GM20431 (cell line): ENCODE measurements at regions not wholly inside any gene's neighbourhood (a gene's known extent, or its start where the extent isn't known, plus 50 kb on each side); places are given as distances from the start of the nearest gene placed in this dataset.
"Not testable (repeated sequence)": the region's sequence is repeated elsewhere in the genome, so short reads cannot be mapped to it uniquely, and the experiment has no call there.

ENCODE experiments used
- in situ Hi-C: fragments of 300-500 bp; cut with MseI, MboI; formaldehyde crosslinking; loops from one replicate; pipeline ENCODE4 v1.15.0; 2020; ENCODE audit warnings: low sequenced_read_pairs; ENCODE audit not compliant: unreplicated experiment

DNA sequence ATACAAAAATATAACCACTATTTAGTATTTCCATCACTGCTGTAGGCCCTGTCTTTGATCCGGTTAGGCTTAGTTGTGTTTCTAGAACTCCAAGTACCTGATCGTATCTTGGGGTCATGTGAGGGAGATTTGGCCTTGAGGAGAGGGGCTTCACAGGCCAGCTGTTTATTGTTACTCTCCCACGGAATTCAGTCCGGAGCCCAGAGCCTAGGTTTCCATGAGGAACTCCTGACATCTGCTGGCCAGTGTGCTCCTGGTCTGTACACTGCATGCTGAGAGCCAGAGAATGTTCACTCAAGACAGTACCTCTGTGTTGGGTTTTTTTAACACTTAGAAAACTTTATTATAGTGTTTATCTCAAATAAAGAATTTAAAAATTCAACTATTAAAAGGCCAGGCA is 341.0 kb upstream of the TMEM132C start:
- in situ Hi-C loops, result no loop called here

DNA sequence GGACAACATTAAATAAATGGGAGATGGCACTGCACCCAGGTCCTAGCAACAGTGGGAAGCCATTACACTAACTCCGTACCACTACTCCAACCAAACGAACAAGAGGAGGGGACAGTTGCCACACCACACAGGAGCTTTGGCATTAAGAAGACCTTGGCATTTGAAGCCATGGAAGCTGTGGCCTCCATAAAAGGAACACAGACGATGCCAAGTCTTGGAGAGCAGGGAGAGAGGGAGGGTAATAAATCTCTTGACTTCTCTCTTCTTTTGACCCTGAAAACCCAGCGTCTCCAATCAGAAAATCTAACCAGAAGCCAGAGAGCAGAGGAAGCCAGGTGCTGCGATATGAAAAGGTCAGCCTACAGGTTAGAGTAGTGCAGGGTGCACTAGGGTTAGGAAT is 338.8 kb upstream of the TMEM132C start:
- in situ Hi-C loops, result no loop called here

DNA sequence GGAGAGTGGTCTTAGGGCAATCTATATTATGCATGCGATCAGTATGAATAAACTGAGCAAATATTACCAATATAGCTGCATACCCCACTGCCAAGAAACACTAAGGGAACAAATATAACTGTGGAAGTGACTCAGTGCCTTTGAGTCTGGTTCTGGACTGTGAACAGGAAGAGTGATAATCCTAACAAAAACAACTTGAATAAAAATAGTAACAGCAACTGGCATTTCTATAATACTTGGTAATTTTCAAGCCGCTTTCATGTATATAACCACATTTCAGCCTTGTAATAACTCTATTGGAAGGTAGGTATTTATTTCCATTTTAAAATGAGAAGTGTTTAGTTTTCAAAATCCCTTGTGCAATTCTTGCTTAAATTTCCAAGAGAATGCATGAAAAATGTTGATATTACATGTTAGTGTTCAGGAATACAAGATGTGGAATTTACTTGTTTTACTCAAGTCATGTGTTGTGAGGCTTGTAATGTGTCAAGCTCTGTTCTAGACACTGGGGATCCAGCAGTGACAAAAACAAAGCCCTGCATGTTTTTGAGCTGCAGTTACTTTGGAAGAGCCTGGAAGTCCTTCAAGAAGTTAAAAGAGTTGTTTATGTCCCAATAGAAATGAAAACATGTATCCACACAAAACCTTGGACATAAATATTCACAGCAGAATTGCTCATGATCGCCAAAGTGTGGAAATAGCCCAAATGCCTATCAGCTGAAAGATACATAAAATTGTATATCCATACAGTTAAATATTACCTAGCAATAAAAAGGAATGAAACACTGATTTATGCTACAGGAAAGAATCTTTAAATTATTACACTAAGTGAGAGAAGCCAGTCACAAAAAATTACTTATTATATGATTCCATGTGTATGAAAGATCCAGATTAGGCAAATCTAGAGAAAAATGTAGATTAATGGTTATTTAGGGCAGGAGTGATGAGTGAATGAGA is 338.1 kb upstream of the TMEM132C start:
- in situ Hi-C loops, result no loop called here

DNA sequence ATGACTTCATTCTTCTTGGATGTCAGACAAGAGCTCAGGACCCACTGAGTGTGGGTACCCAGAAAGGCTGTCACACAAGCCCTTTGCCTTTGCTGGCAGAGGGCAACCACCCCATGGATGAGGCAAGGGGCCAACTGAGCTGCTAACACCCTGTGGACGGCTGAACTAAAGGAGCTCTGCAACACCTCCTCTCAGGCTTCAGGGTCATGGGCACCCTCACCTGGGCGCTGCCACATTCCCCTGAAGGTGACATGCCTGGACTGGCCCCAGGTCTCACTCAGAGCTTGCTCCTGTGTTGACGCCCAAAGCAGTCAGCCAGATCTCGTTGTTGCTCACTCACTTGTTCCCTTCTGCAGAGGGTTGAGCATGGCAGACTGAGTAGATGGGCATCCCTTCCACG is 336.8 kb upstream of the TMEM132C start:
- in situ Hi-C loops, result no loop called here

DNA sequence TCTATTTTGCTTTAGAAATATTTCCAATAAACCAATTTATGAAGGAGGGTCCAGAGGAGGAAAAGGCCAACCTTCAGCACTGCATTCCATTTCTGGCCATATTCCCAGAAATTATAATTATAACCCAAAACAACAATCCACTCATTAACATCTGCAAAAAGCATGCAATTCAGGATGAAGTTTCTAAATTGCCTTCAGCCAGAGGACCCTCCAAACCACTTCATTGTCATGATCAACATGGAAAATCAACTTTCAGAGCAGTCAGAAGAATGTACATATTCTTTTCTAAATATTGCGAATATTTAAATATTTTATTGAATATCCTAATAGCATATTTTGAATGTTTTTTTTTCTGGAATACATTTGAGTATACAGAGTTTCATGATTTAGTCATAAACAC is 332.6 kb upstream of the TMEM132C start:
- in situ Hi-C loops, result no loop called here

DNA sequence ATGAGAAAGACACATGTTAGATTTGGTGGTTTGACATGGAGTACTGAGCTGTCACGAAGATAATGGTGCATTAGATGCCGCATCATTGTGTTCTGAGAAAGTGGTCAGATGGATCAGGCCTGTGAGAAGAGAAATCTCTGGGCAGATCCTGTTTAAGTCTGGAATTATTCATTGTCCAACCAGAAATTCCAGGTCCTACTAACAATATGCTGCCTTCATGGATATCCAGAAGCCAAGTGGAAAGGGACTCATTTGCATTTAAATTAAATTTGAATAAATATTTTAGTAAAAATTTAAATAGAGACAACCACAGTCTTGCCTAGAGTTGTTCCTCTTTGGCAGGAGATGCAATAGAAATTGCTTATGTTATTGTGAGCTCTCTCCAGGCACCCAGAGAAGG is 330.5 kb upstream of the TMEM132C start:
- in situ Hi-C loops, result no loop called here

DNA sequence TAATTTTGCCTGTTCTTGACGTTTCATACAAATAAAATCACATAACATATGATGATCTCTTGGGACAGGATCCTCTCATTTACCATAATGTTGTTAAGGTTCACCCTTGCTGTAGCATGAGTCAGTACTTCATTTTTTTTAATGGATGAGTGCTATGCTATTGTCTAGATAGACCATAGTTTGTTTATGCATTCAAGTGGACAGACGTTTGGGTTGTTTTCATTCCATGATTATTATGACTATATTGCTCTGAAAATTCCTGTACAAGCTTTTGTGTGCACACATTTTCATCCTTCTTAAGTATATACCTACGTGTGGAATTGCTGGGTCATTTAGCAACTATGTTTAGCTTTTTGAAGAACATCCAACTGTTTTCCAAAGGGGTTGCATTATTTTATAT is 325.6 kb upstream of the TMEM132C start:
- in situ Hi-C loops, result no loop called here

DNA sequence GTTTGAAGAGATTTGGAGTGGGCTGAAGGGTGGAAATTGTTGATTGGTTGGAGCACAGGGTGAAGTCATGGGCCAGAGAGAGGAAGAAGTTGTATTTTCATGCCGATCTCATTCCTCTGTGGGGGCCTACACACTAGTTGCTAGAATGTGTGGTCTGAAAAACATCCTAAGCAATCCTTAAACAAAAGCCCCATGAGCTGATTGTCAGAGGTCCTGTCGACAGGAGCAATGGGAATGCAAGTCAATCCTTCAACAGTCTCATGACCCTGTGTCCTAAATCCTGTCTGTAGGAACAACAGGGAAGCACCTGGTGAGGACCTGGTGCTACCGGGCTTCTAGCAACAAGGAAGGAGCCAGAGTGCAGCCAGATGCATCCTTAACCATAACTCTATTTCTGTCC is 324.0 kb upstream of the TMEM132C start:
- in situ Hi-C loops, result no loop called here

DNA sequence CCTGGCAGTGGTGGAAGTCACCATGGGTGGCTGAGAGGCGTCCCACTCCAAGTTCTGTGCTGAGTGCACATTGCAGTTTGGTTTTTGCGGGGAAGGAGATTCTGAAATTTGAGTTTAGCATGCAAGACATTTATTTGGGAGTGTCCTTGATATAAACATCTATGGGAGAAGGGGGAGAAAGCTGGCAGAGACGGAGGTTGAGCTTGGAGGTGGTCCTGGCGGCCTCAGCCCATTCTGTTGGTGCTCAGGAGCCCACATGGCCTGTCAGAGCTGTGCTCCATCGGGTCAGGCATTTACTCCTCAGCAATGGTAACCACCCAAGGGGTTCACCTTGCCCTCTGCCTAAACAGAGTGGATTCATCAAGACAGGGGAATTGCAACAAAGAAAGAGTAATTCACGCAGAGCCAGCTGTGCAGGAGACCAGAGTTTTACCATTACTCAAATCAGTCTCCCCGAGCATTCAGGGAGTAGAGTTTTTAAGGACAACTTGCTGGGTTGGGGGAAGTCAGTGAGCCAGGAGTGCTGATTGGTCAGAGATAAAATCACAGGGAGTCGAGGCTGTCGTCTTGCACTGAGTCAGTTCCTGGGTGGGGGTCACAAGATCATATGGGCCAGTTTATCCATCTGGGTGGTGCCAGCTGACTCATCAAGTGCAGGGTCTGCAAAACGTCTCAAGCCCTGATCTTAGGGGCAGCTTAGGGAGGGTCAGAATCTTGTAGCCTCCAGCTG is 323.3 kb upstream of the TMEM132C start:
- in situ Hi-C loops, result no loop called here

DNA sequence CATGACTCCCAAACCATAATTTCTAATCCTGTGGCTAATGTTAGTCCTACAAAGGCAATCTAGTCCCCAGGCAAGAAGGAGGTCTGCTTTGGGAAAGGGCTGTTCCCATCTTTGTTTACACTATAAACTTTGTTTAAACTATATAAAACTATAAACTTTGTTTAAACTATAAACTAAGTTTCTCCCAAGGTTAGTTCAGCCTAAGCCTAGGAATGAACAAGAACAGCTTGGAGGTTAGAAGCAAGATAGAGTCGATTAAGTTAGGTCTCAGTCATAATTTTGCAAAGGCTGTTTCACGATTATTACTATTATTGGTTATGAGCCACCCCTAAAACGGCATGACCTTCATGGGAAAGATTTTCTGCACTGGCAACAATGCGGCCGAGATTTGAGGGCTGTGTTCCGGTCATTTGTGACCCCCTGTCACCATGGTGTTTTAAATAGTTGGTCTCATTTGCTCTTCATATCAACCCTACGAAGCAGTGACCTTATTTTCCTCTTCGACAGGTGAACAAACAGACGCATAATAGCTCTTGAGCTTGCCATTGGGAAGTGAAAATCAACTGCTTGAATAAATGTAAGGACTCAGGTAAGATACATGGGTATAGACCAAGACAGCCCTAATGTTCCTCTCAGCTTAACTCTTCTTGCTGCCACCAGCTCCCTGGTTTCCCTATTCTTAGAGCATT is 322.6 kb upstream of the TMEM132C start:
- in situ Hi-C loops, result no loop called here

DNA sequence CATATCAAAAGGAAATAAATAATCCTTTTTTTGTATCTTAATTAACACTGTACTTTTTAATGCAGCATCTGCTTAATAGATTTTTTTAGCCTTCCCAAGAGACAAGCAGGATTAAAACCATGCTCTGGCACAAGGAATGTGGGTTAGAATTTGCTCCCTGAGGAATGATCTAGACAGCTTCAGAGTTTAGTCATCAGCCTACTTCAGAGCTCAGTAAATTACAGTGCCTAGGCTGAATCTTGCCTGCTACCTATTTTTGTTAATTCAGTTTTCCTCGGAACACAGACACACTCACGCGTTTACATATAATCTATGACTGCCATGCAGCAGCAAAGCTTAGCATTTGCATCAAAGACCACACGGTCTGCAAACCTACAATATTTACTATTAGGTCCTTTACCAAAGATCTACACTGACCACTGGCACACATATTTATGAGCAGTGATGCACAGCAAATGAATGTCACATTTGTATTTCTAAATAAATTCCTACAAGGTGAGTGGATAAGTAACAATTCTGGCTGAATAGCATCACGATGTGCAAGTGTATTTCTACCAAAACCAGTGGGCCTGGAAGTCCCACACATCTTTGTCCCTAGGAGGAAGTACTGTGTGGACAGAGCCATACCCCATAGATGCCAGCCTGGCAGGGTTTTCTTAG is 309.8 kb upstream of the TMEM132C start:
- in situ Hi-C loops, result no loop called here

DNA sequence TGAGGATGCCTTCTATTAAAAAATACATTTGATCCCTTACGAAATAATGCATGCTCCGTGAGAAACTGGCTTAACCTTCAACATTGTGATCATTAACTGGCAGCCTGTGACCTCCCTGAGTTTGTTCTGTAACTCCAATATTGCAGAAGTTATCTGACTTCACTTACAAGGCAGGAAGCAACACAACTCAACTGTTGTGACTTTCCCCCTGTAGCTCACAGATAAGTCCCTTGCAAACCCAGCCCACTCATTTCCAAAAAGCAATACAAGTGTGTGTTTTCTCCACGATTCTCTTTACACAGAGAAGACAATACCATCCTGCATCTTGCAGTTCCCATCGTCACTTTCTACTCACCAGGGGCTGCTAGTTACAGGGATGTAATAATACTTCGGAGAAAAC is 304.7 kb upstream of the TMEM132C start:
- in situ Hi-C loops, result no loop called here

DNA sequence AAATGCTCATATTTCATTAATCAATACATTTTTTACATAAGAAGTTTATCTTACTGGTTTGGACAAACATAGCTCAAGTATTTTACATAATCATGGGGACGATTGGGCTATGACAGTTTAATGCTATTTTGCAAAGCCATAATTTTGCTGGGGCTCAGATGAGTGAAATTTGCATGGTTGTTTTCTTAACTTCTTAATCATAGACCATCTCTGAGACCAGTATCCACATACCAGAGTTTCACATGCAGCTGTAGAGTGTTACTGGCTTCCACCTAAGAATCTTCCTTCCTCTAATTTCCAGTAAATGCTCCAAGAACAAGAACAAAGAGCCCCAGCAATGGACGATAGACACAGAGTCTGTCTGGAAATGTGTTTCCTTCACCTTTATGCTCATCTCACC is 303.0 kb upstream of the TMEM132C start:
- in situ Hi-C loops, result no loop called here

DNA sequence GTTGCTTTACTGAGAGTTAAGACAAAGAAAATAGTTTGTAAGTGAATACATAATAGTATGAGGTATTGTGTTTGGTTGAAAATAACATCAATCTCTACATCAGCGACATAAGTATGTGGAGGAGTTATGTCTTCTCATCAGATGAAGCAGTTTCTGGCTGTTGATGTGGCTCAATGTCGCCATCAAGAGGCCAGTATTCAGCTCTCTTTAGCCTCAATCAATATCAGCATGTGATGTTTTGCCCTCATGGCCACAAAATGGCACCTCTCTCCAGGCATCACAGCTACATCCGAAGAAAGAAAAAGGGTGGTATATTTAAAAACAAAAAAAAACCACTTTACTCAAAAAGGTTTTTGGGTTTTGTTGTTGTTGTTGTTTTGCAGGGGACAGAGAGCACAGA is 302.3 kb upstream of the TMEM132C start:
- in situ Hi-C loops, result no loop called here

DNA sequence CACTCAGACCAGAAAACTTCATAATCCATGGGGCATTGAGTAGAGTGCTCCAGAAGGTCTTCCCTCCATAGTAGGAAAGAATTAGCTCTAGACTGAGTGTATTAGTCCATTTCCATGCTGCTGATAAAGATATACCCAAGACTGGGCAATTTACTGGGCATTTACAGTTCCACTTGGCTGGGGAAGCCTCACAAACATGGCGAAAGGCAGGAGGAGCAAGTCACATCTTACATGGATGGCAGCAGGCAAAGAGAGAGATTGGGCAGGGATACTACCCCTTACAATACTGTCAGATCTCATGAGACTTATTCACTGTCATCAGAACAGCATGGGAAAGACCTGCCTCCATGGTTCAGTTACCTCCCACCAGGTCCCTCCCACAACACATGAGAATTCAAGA is 300.6 kb upstream of the TMEM132C start:
- in situ Hi-C loops, result no loop called here

DNA sequence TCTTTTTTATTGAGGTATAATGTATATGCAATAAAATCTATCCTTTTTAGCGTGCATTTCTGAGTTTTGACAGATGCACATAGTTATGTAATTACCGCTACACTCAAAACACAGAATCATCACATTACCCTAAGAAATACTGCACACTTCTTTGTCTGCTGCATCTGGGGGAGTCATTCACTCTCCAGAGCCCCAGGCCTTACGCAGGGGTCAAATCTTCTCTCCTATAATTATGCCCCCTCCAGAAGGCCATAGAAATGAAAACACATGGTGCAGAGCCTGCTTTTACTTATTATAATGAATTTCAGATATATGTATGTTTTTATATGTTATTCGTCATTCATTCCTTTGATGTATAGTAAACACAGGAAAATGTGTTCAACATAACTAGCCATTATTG is 296.5 kb upstream of the TMEM132C start:
- in situ Hi-C loops, result no loop called here

DNA sequence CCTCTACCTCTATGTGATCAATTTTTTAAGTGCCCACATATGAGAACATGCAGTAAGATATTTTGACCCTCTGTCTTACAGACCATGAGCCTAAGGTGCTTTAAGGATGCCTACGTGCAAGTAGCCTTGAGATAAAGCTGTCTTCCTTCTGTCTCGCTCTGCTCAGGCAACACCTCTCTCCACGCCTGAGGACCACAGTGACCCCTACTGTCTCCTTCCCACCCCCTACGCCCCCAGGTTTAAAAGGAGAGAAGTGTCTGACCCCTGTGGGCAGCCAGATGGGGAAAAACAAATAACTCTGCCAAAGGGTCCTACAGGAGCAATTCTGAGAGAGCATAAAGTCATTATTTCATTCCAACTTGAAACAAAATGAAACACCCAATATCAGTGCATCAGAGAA is 286.4 kb upstream of the TMEM132C start:
- in situ Hi-C loops, result no loop called here

DNA sequence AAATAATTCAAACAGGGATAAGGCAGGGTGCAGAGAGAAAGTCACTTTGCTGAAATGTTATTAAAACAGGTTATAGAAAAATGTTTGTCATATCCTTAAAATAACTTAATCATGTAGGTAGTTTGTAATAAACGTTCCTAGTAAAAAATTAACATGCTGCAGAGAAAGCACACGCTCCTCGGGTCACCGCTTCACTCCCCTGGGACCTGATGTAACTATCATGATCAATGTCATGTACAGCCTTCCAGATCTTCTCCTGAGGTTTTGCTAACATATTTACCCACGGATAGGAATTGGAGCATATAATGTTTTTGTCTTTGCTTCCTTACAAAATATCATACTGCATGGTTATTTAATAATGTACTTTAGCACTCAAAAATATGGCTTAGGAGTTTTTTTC is 285.1 kb upstream of the TMEM132C start:
- in situ Hi-C loops, result no loop called here

DNA sequence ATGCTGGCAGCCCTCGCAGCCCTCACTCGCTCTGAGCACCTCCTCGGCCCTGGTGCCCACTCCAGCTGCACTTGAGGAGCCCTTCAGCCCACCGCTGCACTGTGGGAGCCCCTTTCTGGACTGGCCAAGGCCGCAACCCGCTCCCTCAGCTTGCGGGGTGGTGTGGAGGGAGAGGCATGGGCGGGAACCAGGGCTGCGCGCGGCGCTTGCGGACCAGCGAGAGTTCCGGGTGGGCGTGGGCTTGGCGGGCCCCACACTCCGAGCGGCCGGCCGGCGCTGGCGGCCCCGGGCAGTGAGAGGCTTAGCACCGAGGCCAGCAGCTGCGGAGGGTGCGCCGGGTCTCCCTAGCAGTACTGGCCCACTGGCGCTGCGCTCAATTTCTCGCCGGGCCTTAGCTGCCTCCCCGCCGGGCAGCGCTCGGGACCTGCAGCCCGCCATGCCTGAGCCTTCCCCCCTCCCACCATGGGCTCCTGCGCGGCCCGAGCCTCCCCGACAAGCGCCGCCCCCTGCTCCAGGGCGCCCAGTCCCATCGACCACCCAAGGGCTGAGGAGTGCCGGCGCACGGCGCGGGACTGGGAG is 283.7 kb upstream of the TMEM132C start:
- in situ Hi-C loops, result not testable (repeated sequence)
